K562 (cell line): ENCODE measurements at regions not wholly inside any gene's neighbourhood (a gene's known extent, or its start where the extent isn't known, plus 50 kb on each side); places are given as distances from the start of the nearest gene placed in this dataset.

Experiments used
- ATAC-seq: fragments of 200-7000 bp; cut with Tn5 transposase; 3 replicates; pipeline ENCODE4 v1.9.1; 2020; ENCODE audit warnings: moderate library complexity
- BruUV-seq: library from RNA; stranded (reverse); fragments of 400-500 nt; replicated peaks from 2 replicates; lab custom pipeline; 2021; lab: Mats Ljungman, UMichigan
- CTCF ChIA-PET: fragments of 300-600 bp; formaldehyde crosslinking; extraction: SDS; loops from one replicate; lab custom pipeline; 2021; ENCODE audit warnings: low intra/inter-chr PET ratio; lab: Yijun Ruan, JAX
- POLR2A ChIA-PET: fragments of 300-600, 350-650 bp; sonication (Branson Sonifier 250); formaldehyde crosslinking; extraction: SDS; loops from one replicate; lab custom pipeline; 2021; ENCODE audit warnings: antibody characterized with exemption, inconsistent platforms; lab: Yijun Ruan, JAX
- DNase-seq, 4 experiments: peaks; one replicate each; pipeline versions ENCODE4 v3.0.0 to v3.0.0-alpha.2; 2011 to 2018; ENCODE audit warnings: low spot score in 3 of 4, mixed read lengths in 3 of 4; ENCODE audit errors: extremely low read depth in 1 of 4
- FAIRE-seq: peaks from 2 replicates; lab custom pipeline; 2011; peaks lifted over from hg19 to GRCh38; lab: Jason Lieb, UNC
- H2AFZ ChIP-seq: 2 replicates; pipeline ENCODE4 v1.6.0; 2011; ENCODE audit warnings: low read depth, low read length, control low read depth, inconsistent platforms
- H3K27ac ChIP-seq: fragments of 200-600 bp; 3 replicates; pipeline ENCODE4 v1.8.0; 2011; ENCODE audit warnings: low read depth, mild to moderate bottlenecking, control low read depth, inconsistent platforms, low read length, moderate library complexity, mixed read lengths; ENCODE audit errors: extremely low read depth
- H3K27me3 ChIP-seq, 2 experiments: fragments of 300-600 bp in 1 of 2; 2 replicates in 1 of 2; 3 replicates in 1 of 2; pipeline versions ENCODE4 v1.6.0 to v1.8.0; 2011; ENCODE audit warnings: inconsistent platforms in 2 of 2, low read length in 2 of 2, mild to moderate bottlenecking in 1 of 2, mixed read lengths in 1 of 2, moderate library complexity in 1 of 2; ENCODE audit not compliant: control insufficient read depth in 2 of 2, insufficient read depth in 2 of 2
- H3K36me3 ChIP-seq: fragments of 300-600 bp; 3 replicates; pipeline ENCODE4 v1.8.0; 2011; ENCODE audit warnings: mild to moderate bottlenecking, low read length, inconsistent platforms; ENCODE audit not compliant: control insufficient read depth, insufficient read depth
- H3K4me1 ChIP-seq, 2 experiments: fragments of 200-600 bp in 1 of 2; replicated peaks in 1 of 2; 2 replicates in 1 of 2; 3 replicates in 1 of 2; pipeline versions ENCODE4 v1.5.1 to v1.8.0; 2011; ENCODE audit warnings: inconsistent platforms in 2 of 2, low read length in 2 of 2, mild to moderate bottlenecking in 1 of 2, mixed read lengths in 1 of 2, moderate library complexity in 1 of 2; ENCODE audit not compliant: control insufficient read depth in 2 of 2, insufficient read depth in 2 of 2
- H3K4me2 ChIP-seq: 2 replicates; pipeline ENCODE4 v1.6.1; 2011; ENCODE audit warnings: low read length, control low read depth, inconsistent platforms, mixed read lengths; ENCODE audit not compliant: insufficient read depth
- H3K4me3 ChIP-seq: fragments of 200-600 bp; sonication (generic), shearing (Covaris generic); 2 replicates; pipeline ENCODE4 v1.5.1; 2016; ENCODE audit warnings: control low read depth, inconsistent platforms
- H3K79me2 ChIP-seq: fragments of 200-600 bp; 3 replicates; pipeline ENCODE4 v1.8.0; 2011; ENCODE audit warnings: low read length, inconsistent platforms; ENCODE audit not compliant: control insufficient read depth, insufficient read depth
- H3K9ac ChIP-seq, 2 experiments: 2 replicates each; pipeline versions ENCODE4 v1.6.0 to v1.6.1; 2011; ENCODE audit warnings: low read depth in 2 of 2, low read length in 2 of 2, control low read depth in 1 of 2, inconsistent platforms in 1 of 2, mild to moderate bottlenecking in 1 of 2, mixed read lengths in 1 of 2; ENCODE audit not compliant: insufficient read depth in 1 of 2
- H3K9me1 ChIP-seq: one replicate; pipeline ENCODE4 v1.6.0; 2011; ENCODE audit warnings: inconsistent platforms, mild to moderate bottlenecking, low read length, moderate library complexity; ENCODE audit not compliant: control insufficient read depth, insufficient read depth
- H3K9me3 ChIP-seq: replicated peaks from 2 replicates; pipeline ENCODE4 v1.5.1; 2011; ENCODE audit warnings: low read depth, low read length, inconsistent platforms; ENCODE audit not compliant: control insufficient read depth, insufficient read depth
- H4K20me1 ChIP-seq: replicated peaks from 2 replicates; pipeline ENCODE4 v1.6.1; 2011; ENCODE audit warnings: low read length, inconsistent platforms, mixed read lengths; ENCODE audit not compliant: control insufficient read depth, insufficient read depth
- ARID1B ChIP-seq: fragments of 450-650 bp; IDR thresholded peaks from 2 replicates; pipeline ENCODE4 v1.6.1; 2016; ENCODE audit warnings: antibody characterized with exemption, mild to moderate bottlenecking, inconsistent platforms
- BRD4 ChIP-seq: fragments of 200-600 bp; sonication (generic); IDR thresholded peaks from 2 replicates; pipeline ENCODE4 v1.6.1; 2017; ENCODE audit warnings: inconsistent platforms
- BRD9 ChIP-seq: fragments of 450-650 bp; IDR thresholded peaks from 2 replicates; pipeline ENCODE4 v1.6.1; 2018; ENCODE audit warnings: low read depth; ENCODE audit not compliant: partially characterized antibody
- FOXP1 ChIP-seq: sonication (generic); formaldehyde crosslinking; IDR thresholded peaks from 2 replicates; pipeline ENCODE4 v1.8.0; 2022; ENCODE audit warnings: mild to moderate bottlenecking, missing genetic modification reagents
- KAT8 ChIP-seq: fragments of 450-650 bp; IDR thresholded peaks from 2 replicates; pipeline ENCODE4 v1.6.1; 2016; ENCODE audit warnings: low read depth, mild to moderate bottlenecking
- NEUROD1 ChIP-seq: fragments of 150-350 bp; IDR thresholded peaks from 2 replicates; pipeline ENCODE4 v1.6.1; 2014; ENCODE audit warnings: borderline replicate concordance, low read length, low read depth; ENCODE audit not compliant: partially characterized antibody
- SREBF2 ChIP-seq: sonication (generic); formaldehyde crosslinking; IDR thresholded peaks from 2 replicates; pipeline ENCODE4 v1.4.0; 2020; ENCODE audit warnings: mild to moderate bottlenecking, missing genetic modification reagents
- ZBTB11 ChIP-seq, 3 experiments: fragments of 200-800 bp in 1 of 3; fragments of 250-450 bp in 1 of 3; fragments of 450-650 bp in 1 of 3; sonication (Bioruptor Pico) in 1 of 3; sonication (Bioruptor generic) in 1 of 3; formaldehyde crosslinking in 1 of 3; IDR thresholded peaks; 2 replicates each; pipeline versions ENCODE4 v1.6.1 to v1.8.0; 2016 to 2022; ENCODE audit warnings: mild to moderate bottlenecking in 2 of 3, missing genetic modification characterization in 2 of 3, missing compliant biosample characterization in 1 of 3, moderate library complexity in 1 of 3
- ZFX ChIP-seq: sonication (generic); formaldehyde crosslinking; IDR thresholded peaks from 2 replicates; pipeline ENCODE4 v1.8.0; 2022; ENCODE audit warnings: mild to moderate bottlenecking, missing genetic modification reagents, moderate library complexity
- ZNF232 ChIP-seq: sonication (generic); formaldehyde crosslinking; IDR thresholded peaks from 2 replicates; pipeline ENCODE4 v1.8.0; 2022; ENCODE audit warnings: mild to moderate bottlenecking, missing genetic modification reagents
- ZNF586 ChIP-seq: fragments of 450-650 bp; formaldehyde crosslinking; conservative IDR thresholded peaks from 2 replicates; pipeline ENCODE4 v1.4.0; 2020; ENCODE audit warnings: mild to moderate bottlenecking, moderate library complexity
- WGBS: fragments of 100-300 bp; shearing (Covaris generic); methylation state at CpG from one replicate; pipeline ENCODE4 v1.1.6; 2016; ENCODE audit warnings: low coverage, mixed read lengths; ENCODE audit not compliant: insufficient coverage; ENCODE audit errors: missing lambda C conversion rate; 5-methylcytosine and 5-hydroxymethylcytosine counted together
- in situ Hi-C: fragments of 300-500 bp; cut with MboI; formaldehyde crosslinking; loops from 4 replicates; pipeline ENCODE4 v1.15.0; 2018; ENCODE audit warnings: inconsistent platforms, mixed read lengths
- intact Hi-C: fragments of 100-400 bp; cut with micrococcal nuclease; formaldehyde crosslinking; loops from 2 replicates; pipeline ENCODE4 v1.14.2; 2022

GRCh38 chrX:73944563-73944908 lies 92.0 kb upstream of the XIST start:
- intact Hi-C loops (no loop called here), in situ Hi-C loops (no loop called here)
- 0% methylated on average over 8 of the region's 8 CpGs for WGBS
- H3K36me3 ChIP-seq: peaks cover 29% of the 10 kb centered on the region; the same call in 2 of the 3 replicates
- peak overlapping the region; percentile 96 for H2AFZ ChIP-seq
- H3K9me3 ChIP-seq: no peaks in the 10 kb centered on the region
- no peaks in the 10 kb centered on the region for H3K27me3 ChIP-seq
- no peaks in the 10 kb centered on the region for H3K9me1 ChIP-seq
- TSS peak; percentile 59 for BruUV-seq
- peak overlapping the region; percentile 90 to 96 for H3K9ac ChIP-seq
- peak overlapping the region; percentile 92 for H3K27ac ChIP-seq
- ATAC-seq (peak; percentile 39), DNase-seq (no peak), FAIRE-seq (peak; percentile 48)
- no peaks in the 10 kb centered on the region; a peak in 1 of 5 replicates for H3K4me1 ChIP-seq
- no peaks in the 10 kb centered on the region for H4K20me1 ChIP-seq
- POLR2A ChIA-PET: interaction anchor here (1.2 kb wide), 1 partner anchor 93 kb away, joined by 3 read pairs; no protein-coding TSS in a partner anchor
- CTCF ChIA-PET: no interaction called here
- H3K79me2 ChIP-seq: peaks cover 54% of the 10 kb centered on the region
- peak overlapping the region; percentile 94 for H3K4me2 ChIP-seq
- H3K4me3 ChIP-seq: peak overlapping the region; percentile 69
- TF ChIP-seq ARID1B (no peak), BRD4 (0 out of 2 replicates have a peak, but pooled peaks have one; percentile 32), ZFX (CRISPR knock-in tag) (peak; percentile 26; the same call in 1 of the 2 replicates), ZBTB11 (CRISPR knock-in tag; IDR thresholded peaks at IDR 0.05) (peak in 1 of 3 experiments; percentile 81; a peak in 1 of 6 replicates), KAT8 (0 out of 2 replicates have a peak, but pooled peaks have one; percentile 4), FOXP1 (CRISPR knock-in tag) (no peak), ZNF586 (CRISPR knock-in tag) (no peak), SREBF2 (no peak), BRD9 (no peak), NEUROD1 (no peak), ZNF232 (CRISPR knock-in tag) (no peak)
